ENCODE measurements at regions not wholly inside any gene's neighbourhood (a gene's known extent, or its start where the extent isn't known, plus 50 kb on each side); places are given as distances from the start of the nearest gene placed in this dataset.

- no peak for TF ChIP-seq POLR2A (IDR thresholded peaks at IDR 0.05)
- no peak for TF ChIP-seq CTCF (IDR thresholded peaks at IDR 0.05)
These were observed 350.0 kb upstream of the CTSO start for GRCh38 chr4:156303708-156304107.
